Smooth muscle cell (in vitro differentiated cells): ENCODE measurements at regions not wholly inside any gene's neighbourhood (a gene's known extent, or its start where the extent isn't known, plus 50 kb on each side); places are given as distances from the start of the nearest gene placed in this dataset.
"Not testable (repeated sequence)": the region's sequence is repeated elsewhere in the genome, so short reads cannot be mapped to it uniquely, and the experiment has no call there.

Source experiments
- DNase-seq: peaks from one replicate; lab custom pipeline; 2025; ENCODE audit not compliant: unreplicated experiment; lab: John Stamatoyannopoulos, UW
- H2AFZ ChIP-seq: fragments of 200-600 bp; sonication (generic); 2 replicates; pipeline ENCODE4 v1.6.0; 2016; ENCODE audit warnings: antibody characterized with exemption, low read depth, mild to moderate bottlenecking
- H3F3A ChIP-seq: fragments of 200-600 bp; sonication (generic); 2 replicates; pipeline ENCODE4 v1.6.0; 2017; ENCODE audit warnings: antibody characterized with exemption, low read depth
- H3K27ac ChIP-seq: fragments of 200-600 bp; sonication (generic); 2 replicates; pipeline ENCODE4 v1.5.1; 2016; ENCODE audit warnings: low read depth, mild to moderate bottlenecking
- H3K27me3 ChIP-seq: fragments of 200-600 bp; sonication (generic); 2 replicates; pipeline ENCODE4 v1.6.1; 2016; ENCODE audit warnings: low read depth, mild to moderate bottlenecking
- H3K36me3 ChIP-seq: fragments of 200-600 bp; sonication (generic); 2 replicates; pipeline ENCODE4 v1.5.1; 2016; ENCODE audit warnings: low read depth
- H3K4me1 ChIP-seq: fragments of 200-600 bp; sonication (generic); 2 replicates; pipeline ENCODE4 v1.5.1; 2016; ENCODE audit warnings: low read depth
- H3K4me2 ChIP-seq: fragments of 200-600 bp; sonication (generic); 2 replicates; pipeline ENCODE4 v1.6.0; 2016; ENCODE audit warnings: mild to moderate bottlenecking
- H3K4me3 ChIP-seq: fragments of 200-600 bp; sonication (generic); 2 replicates; pipeline ENCODE4 v1.5.1; 2016; ENCODE audit warnings: mild to moderate bottlenecking
- H3K79me2 ChIP-seq: fragments of 200-600 bp; sonication (generic); 2 replicates; pipeline ENCODE4 v1.6.0; 2016; ENCODE audit warnings: low read depth, mild to moderate bottlenecking
- H3K9ac ChIP-seq: fragments of 200-600 bp; sonication (generic); 2 replicates; pipeline ENCODE4 v1.6.0; 2016; ENCODE audit warnings: low read depth
- H3K9me3 ChIP-seq: fragments of 200-600 bp; sonication (generic); replicated peaks from 2 replicates; pipeline ENCODE4 v1.5.1; 2016; ENCODE audit warnings: low read depth
- H4K20me1 ChIP-seq: fragments of 200-600 bp; sonication (generic); 2 replicates; pipeline ENCODE4 v1.6.0; 2016; ENCODE audit warnings: low read depth
- WGBS: methylation state at CpG from one replicate; pipeline ENCODE4 v1.1.7; 2016; ENCODE audit warnings: low lambda C conversion rate; 5-methylcytosine and 5-hydroxymethylcytosine counted together
- TF ChIP-seq, protein P1 (sequence below): fragments of 200-600 bp; sonication (generic); IDR thresholded peaks from 2 replicates; pipeline ENCODE4 v1.5.1; 2017; ENCODE audit warnings: borderline replicate concordance, mild to moderate bottlenecking, antibody characterized with exemption; ENCODE audit not compliant: insufficient read depth, poor library complexity, severe bottlenecking

- no peak overlapping the region for H3K4me2 ChIP-seq
- H3F3A ChIP-seq = no peaks in the 10 kb centered on the region
- H3K27me3 ChIP-seq = no peaks in the 10 kb centered on the region
- WGBS = 78% methylated on average over 4 of the region's 4 CpGs
- DNase-seq = no peak
- TF ChIP-seq, protein P1, sequence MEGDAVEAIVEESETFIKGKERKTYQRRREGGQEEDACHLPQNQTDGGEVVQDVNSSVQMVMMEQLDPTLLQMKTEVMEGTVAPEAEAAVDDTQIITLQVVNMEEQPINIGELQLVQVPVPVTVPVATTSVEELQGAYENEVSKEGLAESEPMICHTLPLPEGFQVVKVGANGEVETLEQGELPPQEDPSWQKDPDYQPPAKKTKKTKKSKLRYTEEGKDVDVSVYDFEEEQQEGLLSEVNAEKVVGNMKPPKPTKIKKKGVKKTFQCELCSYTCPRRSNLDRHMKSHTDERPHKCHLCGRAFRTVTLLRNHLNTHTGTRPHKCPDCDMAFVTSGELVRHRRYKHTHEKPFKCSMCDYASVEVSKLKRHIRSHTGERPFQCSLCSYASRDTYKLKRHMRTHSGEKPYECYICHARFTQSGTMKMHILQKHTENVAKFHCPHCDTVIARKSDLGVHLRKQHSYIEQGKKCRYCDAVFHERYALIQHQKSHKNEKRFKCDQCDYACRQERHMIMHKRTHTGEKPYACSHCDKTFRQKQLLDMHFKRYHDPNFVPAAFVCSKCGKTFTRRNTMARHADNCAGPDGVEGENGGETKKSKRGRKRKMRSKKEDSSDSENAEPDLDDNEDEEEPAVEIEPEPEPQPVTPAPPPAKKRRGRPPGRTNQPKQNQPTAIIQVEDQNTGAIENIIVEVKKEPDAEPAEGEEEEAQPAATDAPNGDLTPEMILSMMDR = peak; percentile 28
- no peaks in the 10 kb centered on the region for H3K36me3 ChIP-seq
- no peaks in the 10 kb centered on the region for H3K4me1 ChIP-seq
- H4K20me1 ChIP-seq = no peaks in the 10 kb centered on the region
- no peaks in the 10 kb centered on the region for H3K79me2 ChIP-seq
- no peak overlapping the region for H2AFZ ChIP-seq
- H3K27ac ChIP-seq = no peak overlapping the region
- H3K9me3 ChIP-seq = no peaks in the 10 kb centered on the region
- H3K4me3 ChIP-seq = no peak overlapping the region
- H3K9ac ChIP-seq = no peak overlapping the region
Observed at GRCh38 chr12:87344699-87345098, 684.5 kb downstream of the C12orf50 start.

DNA sequence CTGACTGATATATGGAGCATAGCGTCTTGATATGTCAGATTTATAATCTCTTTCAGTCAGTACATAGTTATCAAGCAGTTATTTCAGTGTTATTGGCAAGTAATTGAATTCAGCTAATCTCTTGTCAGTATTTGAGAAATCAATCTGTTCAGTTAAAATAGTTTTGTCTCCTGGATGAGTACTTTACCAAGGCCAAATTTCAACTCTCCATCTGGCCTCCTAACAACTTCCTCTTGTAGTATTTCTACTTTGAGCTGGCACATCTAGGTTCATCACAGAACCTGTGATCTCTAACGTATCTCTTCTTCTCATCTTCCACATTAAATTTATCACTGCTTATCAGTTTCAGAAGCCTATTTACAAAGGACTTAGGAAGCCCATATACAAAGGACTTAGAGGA lies 690.5 kb downstream of the C12orf50 start:
- Histone ChIP-seq H3K27ac (no peak overlapping the region), H3K9ac (no peak overlapping the region), H3K27me3 (no peaks in the 10 kb centered on the region), H3K4me2 (no peak overlapping the region), H3K4me1 (no peaks in the 10 kb centered on the region), H3K36me3 (no peaks in the 10 kb centered on the region), H2AFZ (no peak overlapping the region), H4K20me1 (no peaks in the 10 kb centered on the region), H3F3A (no peaks in the 10 kb centered on the region), H3K79me2 (no peaks in the 10 kb centered on the region), H3K9me3 (no peaks in the 10 kb centered on the region), H3K4me3 (no peak overlapping the region)
- DNase-seq = no peak
- TF ChIP-seq, protein P1 = no peak
- 83% methylated on average over 2 of the region's 2 CpGs for WGBS

- no peak overlapping the region for H3K4me2 ChIP-seq
- H2AFZ ChIP-seq = peak overlapping the region; percentile 57
- 43% methylated on average over 2 of the region's 2 CpGs for WGBS
- H3K9ac ChIP-seq = no peak overlapping the region
- no peak overlapping the region for H3K4me3 ChIP-seq
- no peaks in the 10 kb centered on the region for H3K27me3 ChIP-seq
- no peaks in the 10 kb centered on the region for H3K79me2 ChIP-seq
- H4K20me1 ChIP-seq = no peaks in the 10 kb centered on the region
- H3F3A ChIP-seq = no peaks in the 10 kb centered on the region
- DNase-seq = no peak
- H3K27ac ChIP-seq = no peak overlapping the region
- H3K36me3 ChIP-seq = no peaks in the 10 kb centered on the region
- H3K9me3 ChIP-seq = no peaks in the 10 kb centered on the region
- H3K4me1 ChIP-seq = no peaks in the 10 kb centered on the region
- TF ChIP-seq, protein P1 = no peak
Observed at GRCh38 chr12:87336814-87337336, 692.3 kb downstream of the C12orf50 start.

- Histone ChIP-seq H3K36me3 (no peaks in the 10 kb centered on the region), H3K27me3 (no peaks in the 10 kb centered on the region), H3K4me1 (no peaks in the 10 kb centered on the region), H3K27ac (no peak overlapping the region), H3K79me2 (no peaks in the 10 kb centered on the region), H4K20me1 (no peaks in the 10 kb centered on the region), H3K9me3 (no peaks in the 10 kb centered on the region), H3F3A (no peaks in the 10 kb centered on the region), H3K4me2 (no peak overlapping the region), H3K4me3 (no peak overlapping the region), H3K9ac (no peak overlapping the region), H2AFZ (no peak overlapping the region)
- WGBS = 86% methylated on average over 5 of the region's 5 CpGs
- DNase-seq = no peak
- TF ChIP-seq, protein P1 = no peak
Observed at GRCh38 chr12:87332987-87333726, 696.0 kb downstream of the C12orf50 start.

GRCh38 chr12:87330071-87330555 lies 699.1 kb downstream of the C12orf50 start:
- DNase-seq, H2AFZ ChIP-seq, H3K27me3 ChIP-seq, H3K4me3 ChIP-seq, H4K20me1 ChIP-seq, H3K9ac ChIP-seq, H3K4me1 ChIP-seq, H3F3A ChIP-seq, H3K79me2 ChIP-seq, H3K27ac ChIP-seq, H3K4me2 ChIP-seq, H3K9me3 ChIP-seq, H3K36me3 ChIP-seq: not testable (repeated sequence)
- WGBS = 97% methylated on average over 18 of the region's 30 CpGs
